Bronchial epithelial cell (primary cell): ENCODE measurements at regions not wholly inside any gene's neighbourhood (a gene's known extent, or its start where the extent isn't known, plus 50 kb on each side); places are given as distances from the start of the nearest gene placed in this dataset.

Experiments used
- DNase-seq: peaks from one replicate; pipeline ENCODE4 v3.0.0-alpha.2; 2010; ENCODE audit warnings: low read depth
- FAIRE-seq: peaks from 2 replicates; lab custom pipeline; 2011; peaks lifted over from hg19 to GRCh38; lab: Jason Lieb, UNC
- H3K27me3 ChIP-seq: 2 replicates; pipeline ENCODE4 v1.5.1; 2011; ENCODE audit warnings: low read length; ENCODE audit not compliant: control insufficient read depth, insufficient read depth
- H3K36me3 ChIP-seq: 2 replicates; pipeline ENCODE4 v1.5.1; 2011; ENCODE audit warnings: low read length; ENCODE audit not compliant: control insufficient read depth, insufficient read depth
- H3K4me3 ChIP-seq: 2 replicates; pipeline ENCODE4 v1.5.1; 2011; ENCODE audit warnings: mild to moderate bottlenecking, low read depth, low read length, control low read depth
- CTCF ChIP-seq: IDR thresholded peaks from 2 replicates; pipeline ENCODE4 v1.5.1; 2011; ENCODE audit warnings: mild to moderate bottlenecking, moderate library complexity, low read length, control low read depth, inconsistent platforms; ENCODE audit not compliant: insufficient read depth, severe bottlenecking

DNA sequence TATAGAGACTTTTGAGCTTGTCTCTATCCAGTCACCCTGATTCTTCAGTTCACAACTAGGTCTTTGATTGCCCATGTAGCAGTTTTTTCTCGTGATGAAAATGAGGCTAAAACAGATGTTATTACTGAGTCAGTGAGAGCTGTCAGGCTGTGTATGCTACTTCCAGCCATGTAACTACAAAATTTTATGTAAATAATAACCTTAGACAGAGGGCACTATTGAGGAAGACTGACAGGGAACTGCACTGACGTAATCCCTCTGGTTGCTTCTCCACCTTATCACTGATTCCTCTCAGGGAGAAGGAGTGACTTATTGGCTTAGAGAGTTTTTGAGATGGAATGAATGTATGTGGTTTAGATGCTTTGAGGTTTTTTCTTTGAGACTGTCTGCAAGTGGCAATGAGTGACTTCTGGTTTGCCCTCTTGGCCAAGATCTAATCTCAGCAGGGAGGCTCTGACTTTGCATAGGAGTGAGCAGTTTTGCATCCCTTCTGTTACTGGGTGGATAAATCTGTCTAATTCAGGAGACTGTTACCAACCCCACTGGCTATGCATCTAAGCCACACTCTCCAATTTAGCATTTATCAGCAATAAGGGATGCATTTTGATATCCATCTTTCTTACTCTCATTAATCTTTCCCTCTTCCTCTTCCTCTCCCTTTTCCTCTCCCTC lies 555.2 kb upstream of the FANCL start:
- FAIRE-seq, result no peak
- DNase-seq, result no peak
- Histone ChIP-seq H3K27me3 (no peaks in the 10 kb centered on the region), H3K4me3 (no peak overlapping the region), H3K36me3 (no peaks in the 10 kb centered on the region)
- no peak for TF ChIP-seq CTCF

DNA sequence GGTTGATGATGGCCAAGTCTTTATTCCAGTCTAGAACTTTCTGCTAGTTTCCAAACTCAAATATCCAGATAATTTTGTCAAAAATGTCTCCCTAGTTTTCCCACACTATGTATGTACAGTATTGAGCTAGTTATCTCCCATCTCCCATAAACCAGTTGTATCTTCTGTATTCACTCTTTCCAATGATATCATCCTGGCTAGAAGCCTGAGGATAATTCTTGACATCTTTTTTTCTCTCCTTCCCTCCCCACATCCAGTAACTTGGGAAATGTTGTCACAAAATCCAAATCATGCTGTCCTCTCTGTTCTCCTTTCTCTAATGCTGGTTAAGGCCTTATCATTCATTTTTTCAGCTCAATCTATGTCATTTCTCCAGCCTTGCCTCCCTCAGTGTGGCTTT lies 553.8 kb upstream of the FANCL start:
- FAIRE-seq (no peak), DNase-seq (no peak)
- no peaks in the 10 kb centered on the region for H3K36me3 ChIP-seq
- no peaks in the 10 kb centered on the region for H3K27me3 ChIP-seq
- H3K4me3 ChIP-seq, result no peak overlapping the region
- TF ChIP-seq CTCF, result no peak

- FAIRE-seq (no peak), DNase-seq (no peak)
- H3K27me3 ChIP-seq, result no peaks in the 10 kb centered on the region
Observed at GRCh38 chr2:58794103-58794502, 553.0 kb upstream of the FANCL start.

DNA sequence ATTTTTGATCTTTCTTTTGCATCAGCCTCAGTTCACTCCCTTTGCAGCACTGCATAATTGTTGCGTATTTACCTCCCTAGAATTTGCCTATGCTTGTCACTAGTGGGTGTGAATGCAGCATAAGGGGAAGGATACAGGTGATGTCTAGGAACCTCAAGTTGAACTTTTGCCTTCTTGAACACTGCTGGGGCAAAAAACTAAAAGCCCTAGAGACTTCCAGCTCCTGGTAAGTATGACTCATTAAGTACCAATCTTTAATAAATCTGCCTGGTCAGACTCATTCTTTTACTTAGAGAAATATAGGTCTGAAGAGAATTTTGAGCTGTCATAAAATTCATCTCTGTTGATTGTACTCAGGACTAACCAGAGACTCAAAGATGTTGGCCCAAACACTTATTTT lies 547.3 kb upstream of the FANCL start:
- H3K36me3 ChIP-seq, result no peaks in the 10 kb centered on the region
- FAIRE-seq (no peak), DNase-seq (peak; percentile 17)
- TF ChIP-seq CTCF, result no peak
- H3K4me3 ChIP-seq, result no peak overlapping the region
- no peaks in the 10 kb centered on the region for H3K27me3 ChIP-seq

More at GRCh38 chr2:58794103-58794502, 553.0 kb upstream of the FANCL start:
- TF ChIP-seq CTCF, result no peak
- H3K4me3 ChIP-seq, result no peak overlapping the region
- H3K36me3 ChIP-seq, result no peaks in the 10 kb centered on the region

DNA sequence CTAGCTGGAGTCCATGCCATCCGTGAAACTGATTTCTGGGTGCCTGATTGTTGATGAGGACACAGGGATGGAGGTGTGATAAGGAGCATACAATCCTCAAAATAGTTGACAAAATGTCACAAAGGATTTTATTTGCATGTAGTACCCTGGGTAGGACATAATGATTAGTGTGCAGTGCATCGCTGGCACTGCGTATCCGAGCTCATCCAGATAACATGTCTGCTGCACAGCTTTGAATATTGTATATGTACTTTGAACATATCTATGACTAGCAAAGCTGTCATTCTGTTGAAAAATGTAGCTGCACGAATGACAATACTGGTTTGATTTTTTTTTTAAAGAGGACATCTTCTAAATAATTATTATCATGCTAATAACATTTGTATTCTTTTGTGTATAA lies 529.7 kb upstream of the FANCL start:
- H3K27me3 ChIP-seq, result no peaks in the 10 kb centered on the region
- H3K4me3 ChIP-seq, result no peak overlapping the region
- no peak for TF ChIP-seq CTCF
- FAIRE-seq, result no peak
- H3K36me3 ChIP-seq, result no peaks in the 10 kb centered on the region
- DNase-seq, result no peak

GRCh38 chr2:58769864-58770234 lies 528.7 kb upstream of the FANCL start:
- no peak for FAIRE-seq
- TF ChIP-seq CTCF, result no peak

More at GRCh38 chr2:58769864-58770234, 528.7 kb upstream of the FANCL start:
- Histone ChIP-seq H3K36me3 (no peaks in the 10 kb centered on the region), H3K4me3 (no peak overlapping the region), H3K27me3 (no peaks in the 10 kb centered on the region)
- DNase-seq, result no peak
